Smooth muscle cell (in vitro differentiated cells): ENCODE measurements at regions not wholly inside any gene's neighbourhood (a gene's known extent, or its start where the extent isn't known, plus 50 kb on each side); places are given as distances from the start of the nearest gene placed in this dataset.
A peak's percentile ranks its signal among the peaks of the same experiment; 100 is the strongest.

Experiments used
- DNase-seq: peaks from one replicate; lab custom pipeline; 2025; ENCODE audit not compliant: unreplicated experiment; lab: John Stamatoyannopoulos, UW
- H2AFZ ChIP-seq: fragments of 200-600 bp; sonication (generic); 2 replicates; pipeline ENCODE4 v1.6.0; 2016; ENCODE audit warnings: antibody characterized with exemption, low read depth, mild to moderate bottlenecking
- H3F3A ChIP-seq: fragments of 200-600 bp; sonication (generic); 2 replicates; pipeline ENCODE4 v1.6.0; 2017; ENCODE audit warnings: antibody characterized with exemption, low read depth
- H3K27ac ChIP-seq: fragments of 200-600 bp; sonication (generic); 2 replicates; pipeline ENCODE4 v1.5.1; 2016; ENCODE audit warnings: low read depth, mild to moderate bottlenecking
- H3K27me3 ChIP-seq: fragments of 200-600 bp; sonication (generic); 2 replicates; pipeline ENCODE4 v1.6.1; 2016; ENCODE audit warnings: low read depth, mild to moderate bottlenecking
- H3K36me3 ChIP-seq: fragments of 200-600 bp; sonication (generic); 2 replicates; pipeline ENCODE4 v1.5.1; 2016; ENCODE audit warnings: low read depth
- H3K4me1 ChIP-seq: fragments of 200-600 bp; sonication (generic); 2 replicates; pipeline ENCODE4 v1.5.1; 2016; ENCODE audit warnings: low read depth
- H3K4me2 ChIP-seq: fragments of 200-600 bp; sonication (generic); 2 replicates; pipeline ENCODE4 v1.6.0; 2016; ENCODE audit warnings: mild to moderate bottlenecking
- H3K4me3 ChIP-seq: fragments of 200-600 bp; sonication (generic); 2 replicates; pipeline ENCODE4 v1.5.1; 2016; ENCODE audit warnings: mild to moderate bottlenecking
- H3K79me2 ChIP-seq: fragments of 200-600 bp; sonication (generic); 2 replicates; pipeline ENCODE4 v1.6.0; 2016; ENCODE audit warnings: low read depth, mild to moderate bottlenecking
- H3K9ac ChIP-seq: fragments of 200-600 bp; sonication (generic); 2 replicates; pipeline ENCODE4 v1.6.0; 2016; ENCODE audit warnings: low read depth
- H3K9me3 ChIP-seq: fragments of 200-600 bp; sonication (generic); replicated peaks from 2 replicates; pipeline ENCODE4 v1.5.1; 2016; ENCODE audit warnings: low read depth
- H4K20me1 ChIP-seq: fragments of 200-600 bp; sonication (generic); 2 replicates; pipeline ENCODE4 v1.6.0; 2016; ENCODE audit warnings: low read depth
- CTCF ChIP-seq: fragments of 200-600 bp; sonication (generic); IDR thresholded peaks from 2 replicates; pipeline ENCODE4 v1.5.1; 2017; ENCODE audit warnings: borderline replicate concordance, mild to moderate bottlenecking, antibody characterized with exemption; ENCODE audit not compliant: insufficient read depth, poor library complexity, severe bottlenecking
- WGBS: methylation state at CpG from one replicate; pipeline ENCODE4 v1.1.7; 2016; ENCODE audit warnings: low lambda C conversion rate; 5-methylcytosine and 5-hydroxymethylcytosine counted together

- Histone ChIP-seq H3K36me3 (no peaks in the 10 kb centered on the region), H3K4me2 (no peak overlapping the region), H3K4me1 (no peaks in the 10 kb centered on the region), H4K20me1 (no peaks in the 10 kb centered on the region), H2AFZ (no peak overlapping the region), H3K79me2 (no peaks in the 10 kb centered on the region), H3K27me3 (no peaks in the 10 kb centered on the region), H3K4me3 (no peak overlapping the region), H3K27ac (no peak overlapping the region), H3K9ac (no peak overlapping the region), H3F3A (peaks cover 5% of the 10 kb centered on the region), H3K9me3 (no peaks in the 10 kb centered on the region)
- TF ChIP-seq CTCF, result no peak
- 91% methylated on average over 12 of the region's 12 CpGs for WGBS
- no peak for DNase-seq
Measured at GRCh38 chr10:29037348-29038113, 251.3 kb upstream of the LYZL1 start.

GRCh38 chr10:29039091-29039490, 249.8 kb upstream of the LYZL1 start:
- no peaks in the 10 kb centered on the region for H3K79me2 ChIP-seq
- TF ChIP-seq CTCF, result no peak
- H3K36me3 ChIP-seq, result no peaks in the 10 kb centered on the region
- H3K4me3 ChIP-seq, result no peak overlapping the region
- H4K20me1 ChIP-seq, result no peaks in the 10 kb centered on the region
- H3F3A ChIP-seq, result peaks cover 7% of the 10 kb centered on the region
- peak overlapping the region; percentile 21 for H2AFZ ChIP-seq
- no peak for DNase-seq
- H3K27ac ChIP-seq, result no peak overlapping the region
- H3K4me1 ChIP-seq, result no peaks in the 10 kb centered on the region
- no peaks in the 10 kb centered on the region for H3K27me3 ChIP-seq
- no peak overlapping the region for H3K9ac ChIP-seq
- no peak overlapping the region for H3K4me2 ChIP-seq
- WGBS, result 27% methylated on average over 5 of the region's 5 CpGs
- H3K9me3 ChIP-seq, result no peaks in the 10 kb centered on the region

GRCh38 chr10:29039677-29040189, 249.1 kb upstream of the LYZL1 start:
- no peak for TF ChIP-seq CTCF
- peak overlapping the region; percentile 0 for H3K27ac ChIP-seq
- H3K79me2 ChIP-seq, result no peaks in the 10 kb centered on the region
- no peak for DNase-seq
- H3K9ac ChIP-seq, result no peak overlapping the region
- H4K20me1 ChIP-seq, result no peaks in the 10 kb centered on the region
- no peaks in the 10 kb centered on the region for H3K9me3 ChIP-seq
- H3F3A ChIP-seq, result peaks cover 7% of the 10 kb centered on the region
- no peak overlapping the region for H3K4me2 ChIP-seq
- 13% methylated on average over 2 of the region's 2 CpGs for WGBS
- H3K27me3 ChIP-seq, result no peaks in the 10 kb centered on the region
- H2AFZ ChIP-seq, result no peak overlapping the region
- H3K36me3 ChIP-seq, result no peaks in the 10 kb centered on the region
- H3K4me3 ChIP-seq, result no peak overlapping the region
- no peaks in the 10 kb centered on the region for H3K4me1 ChIP-seq

- WGBS, result 25% methylated on average over 7 of the region's 7 CpGs
- no peaks in the 10 kb centered on the region for H3K27me3 ChIP-seq
- H2AFZ ChIP-seq, result peak overlapping the region; percentile 70
- H3K36me3 ChIP-seq, result no peaks in the 10 kb centered on the region
- H3K27ac ChIP-seq, result peak overlapping the region; percentile 57
- no peak for DNase-seq
- no peaks in the 10 kb centered on the region for H3K9me3 ChIP-seq
- H3K79me2 ChIP-seq, result no peaks in the 10 kb centered on the region
- peak overlapping the region; percentile 11 for H3K4me3 ChIP-seq
- no peak overlapping the region for H3K9ac ChIP-seq
- H3F3A ChIP-seq, result peaks cover 7% of the 10 kb centered on the region
- no peaks in the 10 kb centered on the region for H4K20me1 ChIP-seq
- TF ChIP-seq CTCF, result no peak
- H3K4me1 ChIP-seq, result no peaks in the 10 kb centered on the region
- peak overlapping the region; percentile 68 for H3K4me2 ChIP-seq
Measured at GRCh38 chr10:29041616-29042015, 247.3 kb upstream of the LYZL1 start.
